Glutamatergic neuron (in vitro differentiated cells): ENCODE measurements at regions not wholly inside any gene's neighbourhood (a gene's known extent, or its start where the extent isn't known, plus 50 kb on each side); places are given as distances from the start of the nearest gene placed in this dataset.
"Not testable (repeated sequence)": the region's sequence is repeated elsewhere in the genome, so short reads cannot be mapped to it uniquely, and the experiment has no call there.

Source experiments
- DNase-seq: peaks from one replicate; pipeline ENCODE4 v3.0.0; 2022
- H3K27ac Mint-ChIP-seq: one replicate; pipeline ENCODE4 v1.8.0; 2020; ENCODE audit warnings: mild to moderate bottlenecking, mixed read lengths, inconsistent platforms; ENCODE audit not compliant: unreplicated experiment
- H3K27me3 Mint-ChIP-seq: one replicate; pipeline ENCODE4 v1.8.0; 2020; ENCODE audit warnings: mild to moderate bottlenecking, moderate library complexity, mixed read lengths, inconsistent platforms; ENCODE audit not compliant: unreplicated experiment
- H3K36me3 Mint-ChIP-seq: one replicate; pipeline ENCODE4 v1.8.0; 2020; ENCODE audit warnings: mild to moderate bottlenecking, mixed read lengths, inconsistent platforms; ENCODE audit not compliant: unreplicated experiment
- H3K4me1 Mint-ChIP-seq: one replicate; pipeline ENCODE4 v1.8.0; 2020; ENCODE audit warnings: mild to moderate bottlenecking, low read depth, mixed read lengths, inconsistent platforms; ENCODE audit not compliant: unreplicated experiment
- H3K4me3 Mint-ChIP-seq: one replicate; pipeline ENCODE4 v1.8.0; 2020; ENCODE audit warnings: mild to moderate bottlenecking, mixed read lengths, inconsistent platforms; ENCODE audit not compliant: unreplicated experiment
- H3K9me3 Mint-ChIP-seq: one replicate; pipeline ENCODE4 v1.8.0; 2020; ENCODE audit warnings: mild to moderate bottlenecking, moderate library complexity, mixed read lengths, inconsistent platforms; ENCODE audit not compliant: unreplicated experiment
- TF ChIP-seq, protein P1 (sequence below): fragments of 200-600 bp; sonication (generic); IDR thresholded peaks from one replicate; pipeline ENCODE4 v1.5.0; 2021; ENCODE audit not compliant: partially characterized antibody, unreplicated experiment

DNA sequence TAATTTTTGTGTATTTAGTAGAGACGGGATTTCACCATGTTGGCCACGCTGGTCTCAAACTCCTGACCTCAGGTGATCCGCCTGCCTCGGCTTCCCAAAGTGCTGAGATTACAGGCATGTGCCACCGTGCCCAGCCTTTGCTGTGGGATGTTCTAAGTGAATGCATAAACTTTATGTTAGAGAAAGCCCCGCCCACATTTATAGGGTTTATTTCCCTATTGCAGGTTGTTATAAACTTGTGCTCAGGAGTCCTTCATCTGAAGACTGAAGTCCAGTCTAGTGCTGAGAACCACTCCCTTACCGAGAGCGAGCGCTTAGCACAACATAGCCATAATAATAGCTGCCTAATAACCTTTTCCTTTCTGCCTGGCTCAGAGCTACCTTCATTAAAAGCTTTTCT lies 75.4 kb upstream of the ZNF217 start:
- H3K4me3 Mint-ChIP-seq, result no peak overlapping the region

DNA sequence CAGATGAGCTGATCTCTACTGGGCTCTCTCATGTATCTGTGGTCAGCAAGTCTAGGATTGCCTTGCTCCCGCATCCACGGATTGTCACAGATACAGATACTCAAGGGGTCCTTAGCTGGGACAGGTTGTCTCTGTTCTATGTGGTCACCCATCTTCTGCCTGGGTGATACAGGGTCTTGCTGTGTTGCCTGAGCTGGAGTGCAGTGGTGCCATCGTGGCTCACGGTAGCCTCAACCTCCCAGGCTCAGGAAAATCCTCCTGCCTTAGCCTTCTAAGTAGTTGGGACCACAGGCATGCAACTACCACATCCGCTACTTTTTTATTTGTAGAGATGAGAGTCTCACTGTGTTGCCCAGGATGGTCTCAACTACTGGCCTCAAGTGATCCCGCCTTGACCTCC lies 72.5 kb upstream of the ZNF217 start:
- no peaks in the 10 kb centered on the region for H3K27me3 Mint-ChIP-seq
- no peaks in the 10 kb centered on the region for H3K36me3 Mint-ChIP-seq
- H3K4me3 Mint-ChIP-seq, result no peak overlapping the region
- DNase-seq, result no peak
- TF ChIP-seq, protein P1, sequence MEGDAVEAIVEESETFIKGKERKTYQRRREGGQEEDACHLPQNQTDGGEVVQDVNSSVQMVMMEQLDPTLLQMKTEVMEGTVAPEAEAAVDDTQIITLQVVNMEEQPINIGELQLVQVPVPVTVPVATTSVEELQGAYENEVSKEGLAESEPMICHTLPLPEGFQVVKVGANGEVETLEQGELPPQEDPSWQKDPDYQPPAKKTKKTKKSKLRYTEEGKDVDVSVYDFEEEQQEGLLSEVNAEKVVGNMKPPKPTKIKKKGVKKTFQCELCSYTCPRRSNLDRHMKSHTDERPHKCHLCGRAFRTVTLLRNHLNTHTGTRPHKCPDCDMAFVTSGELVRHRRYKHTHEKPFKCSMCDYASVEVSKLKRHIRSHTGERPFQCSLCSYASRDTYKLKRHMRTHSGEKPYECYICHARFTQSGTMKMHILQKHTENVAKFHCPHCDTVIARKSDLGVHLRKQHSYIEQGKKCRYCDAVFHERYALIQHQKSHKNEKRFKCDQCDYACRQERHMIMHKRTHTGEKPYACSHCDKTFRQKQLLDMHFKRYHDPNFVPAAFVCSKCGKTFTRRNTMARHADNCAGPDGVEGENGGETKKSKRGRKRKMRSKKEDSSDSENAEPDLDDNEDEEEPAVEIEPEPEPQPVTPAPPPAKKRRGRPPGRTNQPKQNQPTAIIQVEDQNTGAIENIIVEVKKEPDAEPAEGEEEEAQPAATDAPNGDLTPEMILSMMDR, result no peak
- no peak overlapping the region for H3K27ac Mint-ChIP-seq
- H3K4me1 Mint-ChIP-seq, result no peaks in the 10 kb centered on the region
- no peaks in the 10 kb centered on the region for H3K9me3 Mint-ChIP-seq

More for the DNA sequence above, 75.4 kb upstream of the ZNF217 start:
- DNase-seq, result no peak
- Mint-ChIP-seq H3K36me3 (no peaks in the 10 kb centered on the region), H3K4me1 (no peaks in the 10 kb centered on the region), H3K9me3 (no peaks in the 10 kb centered on the region), H3K27me3 (no peaks in the 10 kb centered on the region), H3K27ac (no peak overlapping the region)
- TF ChIP-seq, protein P1, result no peak

DNA sequence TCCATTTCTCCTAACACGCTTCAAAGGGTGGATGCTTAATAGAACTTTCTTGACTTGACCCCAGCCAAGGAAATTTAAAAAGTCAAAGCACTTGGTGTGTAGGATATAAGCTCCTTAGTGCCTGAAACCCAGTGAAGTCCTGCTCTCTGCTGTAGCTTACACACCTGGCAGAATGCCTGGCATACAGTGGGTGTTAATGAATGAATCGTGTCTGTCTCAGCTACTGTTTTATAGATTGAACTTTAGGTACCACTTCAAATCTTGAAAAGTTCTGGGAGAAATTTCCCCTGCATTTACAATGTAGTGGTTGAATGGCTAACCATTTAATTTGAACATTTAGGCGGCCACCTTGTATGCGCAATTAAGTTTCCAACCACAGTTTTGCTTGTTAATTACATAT lies 70.5 kb upstream of the ZNF217 start:
- H3K4me3 Mint-ChIP-seq, result no peak overlapping the region
- TF ChIP-seq, protein P1, result no peak
- H3K36me3 Mint-ChIP-seq, result no peaks in the 10 kb centered on the region
- no peak for DNase-seq
- no peaks in the 10 kb centered on the region for H3K27me3 Mint-ChIP-seq
- H3K9me3 Mint-ChIP-seq, result no peaks in the 10 kb centered on the region
- no peak overlapping the region for H3K27ac Mint-ChIP-seq
- H3K4me1 Mint-ChIP-seq, result no peaks in the 10 kb centered on the region

DNA sequence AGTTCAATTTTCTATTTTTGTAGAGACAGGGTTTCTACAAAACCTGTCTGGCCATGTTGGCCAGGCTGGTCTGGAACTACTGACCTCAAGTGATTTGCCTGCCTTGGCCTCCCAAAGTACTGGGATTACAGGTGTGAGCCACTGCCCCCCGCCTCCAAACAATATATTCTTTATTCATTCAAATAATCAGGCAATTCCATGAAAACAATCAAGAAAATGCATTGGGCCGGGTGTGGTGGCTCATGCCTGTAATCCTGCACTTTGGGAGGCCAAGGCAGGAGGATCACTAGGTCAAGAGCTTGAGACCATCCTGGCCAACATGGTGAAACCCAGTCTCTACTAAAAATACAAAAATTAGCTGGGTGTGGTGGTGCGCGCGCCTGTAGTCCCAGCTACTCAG lies 69.9 kb upstream of the ZNF217 start:
- H3K4me1 Mint-ChIP-seq, result not testable (repeated sequence)

DNA sequence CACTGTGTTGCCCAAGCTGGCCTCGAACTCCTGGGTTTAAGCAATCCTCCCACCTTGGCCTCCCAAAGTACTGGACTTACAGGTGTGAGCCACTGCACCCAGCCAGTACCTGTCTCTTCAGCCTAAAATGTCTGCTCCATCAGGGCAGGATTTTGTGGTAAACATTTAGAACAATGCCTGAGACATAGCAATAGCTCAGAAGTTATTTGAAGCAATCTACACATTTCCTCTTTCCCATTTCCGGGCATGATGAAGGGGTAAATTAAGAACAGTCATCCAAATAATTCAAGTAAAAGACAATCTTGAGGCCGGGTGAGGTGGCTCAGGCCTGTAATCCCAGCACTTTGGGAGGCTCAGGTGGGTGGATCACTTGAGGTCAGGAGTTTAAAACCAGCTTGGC lies 69.0 kb upstream of the ZNF217 start:
- no peak for DNase-seq
- Mint-ChIP-seq H3K36me3 (no peaks in the 10 kb centered on the region), H3K27ac (no peak overlapping the region), H3K27me3 (no peaks in the 10 kb centered on the region), H3K4me3 (no peak overlapping the region), H3K9me3 (no peaks in the 10 kb centered on the region), H3K4me1 (no peaks in the 10 kb centered on the region)
- TF ChIP-seq, protein P1, result no peak

More for the DNA sequence above, 69.9 kb upstream of the ZNF217 start:
- H3K27ac Mint-ChIP-seq, H3K27me3 Mint-ChIP-seq, H3K9me3 Mint-ChIP-seq, DNase-seq, H3K4me3 Mint-ChIP-seq, H3K36me3 Mint-ChIP-seq: not testable (repeated sequence)

DNA sequence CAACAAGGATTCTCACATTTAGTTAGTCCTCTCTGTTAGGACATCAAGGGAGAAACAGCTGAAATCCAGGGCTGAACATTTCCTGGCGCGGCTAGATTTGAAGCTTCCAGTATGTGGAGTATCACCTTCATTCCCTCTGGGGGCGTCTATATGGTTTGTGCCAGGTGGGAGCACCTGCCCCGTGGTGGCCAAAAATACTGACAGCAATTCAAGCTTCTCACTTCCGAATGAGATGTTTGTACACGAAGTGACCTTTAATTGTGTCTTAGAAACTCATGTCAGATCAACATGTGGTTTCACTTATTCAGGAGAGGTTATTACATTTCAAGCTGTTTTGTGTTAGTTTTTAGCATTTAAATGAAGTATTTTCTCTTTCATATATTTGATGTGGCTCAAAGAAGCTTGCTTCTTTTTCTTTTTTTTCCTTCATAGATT lies 67.3 kb upstream of the ZNF217 start:
- Mint-ChIP-seq H3K4me3 (no peak overlapping the region), H3K27me3 (no peaks in the 10 kb centered on the region), H3K4me1 (no peaks in the 10 kb centered on the region), H3K9me3 (no peaks in the 10 kb centered on the region), H3K36me3 (no peaks in the 10 kb centered on the region), H3K27ac (no peak overlapping the region)
- no peak for DNase-seq
- TF ChIP-seq, protein P1, result no peak
